ENCODE measurements at regions not wholly inside any gene's neighbourhood (a gene's known extent, or its start where the extent isn't known, plus 50 kb on each side); places are given as distances from the start of the nearest gene placed in this dataset.

- TF ChIP-seq POLR2A (IDR thresholded peaks at IDR 0.05; ENCODE audit: low read depth, low read length), result no peak
- no peak for TF ChIP-seq POLR2AphosphoS5 (IDR thresholded peaks at IDR 0.05; ENCODE audit: low read depth, low read length)
- no peak for TF ChIP-seq SPI1 (IDR thresholded peaks at IDR 0.05; ENCODE audit: low read depth, low read length)
Observed at GRCh38 chr5:115387816-115388215, 91.4 kb upstream of the CCDC112 start.
